GM21360 (cell line): ENCODE measurements at regions not wholly inside any gene's neighbourhood (a gene's known extent, or its start where the extent isn't known, plus 50 kb on each side); places are given as distances from the start of the nearest gene placed in this dataset.
A peak's percentile ranks its signal among the peaks of the same experiment; 100 is the strongest.
"Not testable (repeated sequence)": the region's sequence is repeated elsewhere in the genome, so short reads cannot be mapped to it uniquely, and the experiment has no call there.

Experiments used
- ATAC-seq: cut with Tn5 transposase; IDR thresholded peaks from one replicate; pipeline ENCODE4 v1.9.1; 2021; ENCODE audit warnings: mild to moderate bottlenecking, moderate library complexity; ENCODE audit not compliant: unreplicated experiment

DNA sequence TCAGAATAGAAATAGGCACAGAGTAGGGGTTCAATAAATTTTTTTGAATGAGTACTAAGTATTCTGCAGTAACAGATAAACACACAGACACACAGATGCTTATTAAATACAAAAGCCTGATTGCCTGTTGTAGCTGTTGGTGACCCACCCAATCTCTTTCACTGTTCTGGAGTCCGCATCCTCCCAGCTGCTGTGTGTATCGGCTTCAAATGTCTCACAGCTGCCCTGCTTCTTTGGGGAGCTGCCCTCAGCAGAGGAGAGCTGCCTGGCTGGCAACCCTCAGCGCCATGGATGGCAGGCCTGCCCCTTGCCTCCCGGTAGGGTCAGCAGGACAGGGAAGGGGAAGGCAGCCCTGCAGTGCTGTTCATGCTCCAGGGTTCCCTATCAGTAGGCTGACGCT is 50.5 kb upstream of the PRNP start:
- no peak for ATAC-seq

DNA sequence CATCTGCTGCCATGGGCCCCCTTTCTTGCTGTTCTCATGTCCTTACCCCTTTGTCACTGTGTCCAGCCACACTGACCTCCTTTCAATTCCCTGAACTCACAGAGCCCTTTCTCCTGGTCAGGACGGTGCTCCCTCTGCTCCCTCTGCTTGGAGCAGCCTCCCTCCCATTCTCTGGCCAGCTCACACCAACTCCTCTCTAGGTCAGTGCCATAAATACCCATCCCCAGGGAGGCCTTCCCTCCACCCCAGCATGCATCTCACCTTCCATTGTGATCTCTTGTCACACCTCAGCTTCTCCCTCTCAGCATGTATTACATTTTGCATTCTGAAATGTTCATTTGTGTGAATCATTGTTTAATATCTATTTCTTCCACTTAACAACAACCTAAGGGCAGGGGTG is 50.9 kb upstream of the PRNP start:
- no peak for ATAC-seq

DNA sequence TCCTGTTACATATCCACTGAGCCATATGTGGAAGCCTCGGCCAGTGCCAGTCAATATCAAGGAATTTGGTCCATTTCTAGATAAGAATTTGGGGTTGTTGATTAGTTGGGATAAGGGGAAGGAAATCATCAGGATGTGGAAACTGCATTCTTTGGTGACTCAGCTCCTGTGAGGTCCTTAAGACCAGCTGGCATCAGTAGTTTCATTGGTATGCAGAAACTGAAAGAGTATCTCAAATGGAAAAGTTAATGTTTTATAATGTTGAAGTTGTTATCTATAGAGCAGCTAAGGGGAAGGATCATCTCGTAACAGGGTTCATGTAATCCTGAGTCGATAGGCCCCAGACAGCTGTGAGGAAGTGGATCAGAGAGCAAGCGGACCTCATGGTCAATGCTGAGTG is 52.5 kb upstream of the PRNP start:
- ATAC-seq, result no peak

DNA sequence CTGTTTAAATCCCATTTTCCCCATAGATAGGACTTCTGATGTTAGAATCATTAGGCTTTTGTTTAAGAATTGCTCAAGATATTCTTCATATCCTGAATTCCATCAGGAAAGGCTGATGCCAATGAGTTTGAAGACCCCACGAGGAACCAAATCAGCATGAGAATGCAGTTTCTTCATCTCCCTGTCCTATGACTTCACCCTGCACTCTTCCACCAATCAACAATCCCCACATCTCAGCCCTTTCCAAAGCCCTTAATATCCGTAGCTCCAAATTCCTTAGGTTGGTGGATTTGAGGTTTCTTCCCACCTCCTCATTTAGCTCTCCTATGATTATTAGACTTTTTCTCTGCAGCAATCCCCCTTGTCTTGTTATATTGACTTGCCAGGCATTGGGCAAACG is 52.9 kb upstream of the PRNP start:
- no peak for ATAC-seq

DNA sequence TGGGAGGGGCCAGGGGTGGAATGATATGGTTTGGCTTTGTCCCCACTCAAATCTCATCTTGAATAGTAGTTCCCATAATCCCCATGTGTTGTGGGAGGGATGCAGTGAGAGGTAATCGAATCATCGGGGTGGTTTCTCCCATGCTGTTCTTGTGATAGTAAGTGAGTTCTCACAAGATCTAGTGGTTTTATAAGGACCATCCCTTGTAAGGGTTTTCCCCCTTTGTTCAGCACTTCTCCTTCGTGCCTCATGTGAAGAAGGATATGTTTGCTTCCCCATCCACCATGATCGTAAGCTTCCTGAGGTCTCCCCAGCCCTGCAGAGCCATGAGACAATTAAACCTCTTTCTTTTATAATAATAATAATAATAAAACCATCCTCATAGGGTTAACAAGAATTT is 53.4 kb upstream of the PRNP start:
- ATAC-seq, result no peak

DNA sequence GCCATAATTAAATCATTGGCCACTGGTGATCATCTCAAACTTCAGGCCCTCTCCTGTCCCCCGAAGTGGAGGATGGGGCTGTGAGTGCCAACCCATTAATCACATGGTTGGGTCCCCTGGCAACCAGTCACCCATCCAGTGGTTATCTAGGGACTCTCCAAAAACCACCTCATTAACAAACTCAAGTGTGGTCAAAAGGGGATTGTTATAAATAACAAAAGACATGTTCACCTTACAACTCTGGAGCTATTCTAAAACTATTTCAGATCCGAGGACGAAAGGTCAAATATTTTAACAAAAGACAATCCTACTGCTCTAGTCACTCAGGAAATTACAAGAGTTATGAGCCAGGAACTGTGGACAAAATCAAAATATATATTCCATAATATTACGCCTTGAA is 60.0 kb upstream of the PRNP start:
- no peak for ATAC-seq

DNA sequence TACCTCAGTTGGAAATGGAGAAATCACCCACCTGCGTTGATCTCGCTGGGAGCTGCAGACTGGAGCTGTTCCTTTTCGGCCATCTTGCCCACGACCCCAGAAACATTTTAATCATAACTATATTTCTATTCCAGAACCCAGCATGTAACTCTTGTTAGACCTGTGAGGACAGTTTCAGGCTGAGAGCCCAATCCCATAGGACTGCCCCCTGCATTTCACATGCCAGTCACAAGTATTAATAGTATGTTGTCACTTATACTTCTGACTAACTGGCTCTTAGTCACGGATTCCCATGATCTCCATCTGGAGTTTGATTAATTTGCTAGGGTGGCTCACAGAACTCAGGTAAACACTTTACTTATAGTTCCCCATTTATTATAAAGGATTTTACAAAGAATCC is 60.6 kb upstream of the PRNP start:
- ATAC-seq, result no peak

DNA sequence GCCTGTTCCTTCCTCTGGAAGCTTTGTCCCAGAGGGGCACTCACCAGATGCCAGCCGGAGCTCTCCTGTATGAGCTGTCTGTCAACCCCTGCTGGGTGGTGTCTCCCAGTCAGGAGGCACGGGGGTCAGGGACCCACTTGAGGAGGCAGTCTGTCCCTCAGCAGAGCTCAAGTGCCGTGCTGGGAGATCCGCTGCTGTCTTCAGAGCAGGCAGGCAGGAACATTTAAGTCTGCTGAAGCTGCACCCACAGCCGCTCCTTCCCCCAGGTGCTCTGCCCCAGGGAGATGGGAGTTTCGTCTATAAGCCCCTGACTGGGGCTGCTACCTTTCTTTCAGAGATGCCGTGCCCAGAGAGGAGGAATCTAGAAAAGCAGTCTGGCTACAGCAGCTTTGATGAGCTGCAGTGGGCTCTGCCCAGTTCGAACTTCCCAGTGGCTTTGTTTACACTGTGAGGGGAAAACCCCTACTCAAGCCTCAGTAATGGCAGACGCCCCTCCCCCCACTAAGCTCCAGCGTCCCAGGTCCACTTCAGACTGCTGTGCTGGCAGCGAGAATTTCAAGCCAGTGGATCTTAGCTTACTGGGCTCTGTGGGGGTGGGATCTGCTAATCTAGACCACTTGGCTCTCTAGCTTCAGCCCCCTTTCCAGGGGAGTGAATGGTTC is 61.5 kb upstream of the PRNP start:
- not testable (repeated sequence) for ATAC-seq

DNA sequence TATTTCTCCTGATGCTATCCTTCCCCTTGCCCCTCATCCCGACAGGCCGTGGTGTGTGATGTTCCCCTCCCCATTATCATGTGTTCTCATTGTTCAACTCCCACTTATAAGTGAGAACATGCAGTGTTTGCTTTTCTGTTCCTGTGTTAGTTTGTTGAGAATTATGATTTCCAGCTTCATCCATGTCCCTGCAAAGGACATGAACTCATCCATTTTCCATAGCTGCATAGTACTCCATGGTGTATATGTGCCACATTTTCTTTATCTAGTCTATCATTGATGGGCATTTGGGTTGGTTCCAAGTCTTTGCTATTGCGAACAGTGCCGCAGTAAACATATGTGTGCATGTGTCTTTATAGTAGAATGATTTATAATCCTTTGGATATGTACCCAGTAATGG is 67.1 kb upstream of the PRNP start:
- not testable (repeated sequence) for ATAC-seq

DNA sequence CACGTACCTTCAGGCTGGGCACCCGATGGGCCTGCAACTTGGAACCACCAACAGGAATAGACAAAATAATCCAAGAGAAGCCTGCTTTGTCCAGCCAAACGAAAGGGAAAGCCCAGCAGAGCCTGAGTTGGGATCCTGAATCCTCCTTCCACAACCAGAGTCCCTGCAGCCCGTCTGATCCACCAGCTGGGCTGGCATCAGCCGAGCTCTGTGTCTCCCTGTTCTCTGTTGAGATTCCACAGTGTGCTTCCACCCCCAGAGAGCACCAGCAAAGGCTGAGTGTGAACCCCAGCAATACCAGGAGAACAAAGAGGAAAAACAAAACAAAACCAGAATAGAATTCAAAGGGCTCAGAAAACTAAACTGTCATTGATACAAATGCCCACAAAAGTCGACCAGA is 68.8 kb upstream of the PRNP start:
- no peak for ATAC-seq

DNA sequence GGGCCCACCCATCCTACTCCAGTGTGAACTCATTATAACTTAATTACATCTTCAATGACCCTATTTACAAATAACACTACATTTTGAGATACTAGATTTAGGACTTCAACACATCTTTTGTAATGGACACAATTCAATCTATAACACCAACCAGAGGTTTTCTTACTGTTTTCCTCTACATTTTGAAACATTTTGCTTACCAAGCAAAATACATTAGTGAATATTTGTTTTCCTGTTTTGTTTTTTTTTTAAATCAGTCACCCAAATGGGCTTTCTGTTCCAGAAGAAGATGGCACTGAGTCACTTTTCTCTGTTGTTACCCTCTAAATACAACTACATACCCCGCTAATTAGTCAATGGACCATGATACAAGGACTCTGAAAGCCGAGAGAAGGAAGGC is 69.2 kb upstream of the PRNP start:
- ATAC-seq, result no peak

DNA sequence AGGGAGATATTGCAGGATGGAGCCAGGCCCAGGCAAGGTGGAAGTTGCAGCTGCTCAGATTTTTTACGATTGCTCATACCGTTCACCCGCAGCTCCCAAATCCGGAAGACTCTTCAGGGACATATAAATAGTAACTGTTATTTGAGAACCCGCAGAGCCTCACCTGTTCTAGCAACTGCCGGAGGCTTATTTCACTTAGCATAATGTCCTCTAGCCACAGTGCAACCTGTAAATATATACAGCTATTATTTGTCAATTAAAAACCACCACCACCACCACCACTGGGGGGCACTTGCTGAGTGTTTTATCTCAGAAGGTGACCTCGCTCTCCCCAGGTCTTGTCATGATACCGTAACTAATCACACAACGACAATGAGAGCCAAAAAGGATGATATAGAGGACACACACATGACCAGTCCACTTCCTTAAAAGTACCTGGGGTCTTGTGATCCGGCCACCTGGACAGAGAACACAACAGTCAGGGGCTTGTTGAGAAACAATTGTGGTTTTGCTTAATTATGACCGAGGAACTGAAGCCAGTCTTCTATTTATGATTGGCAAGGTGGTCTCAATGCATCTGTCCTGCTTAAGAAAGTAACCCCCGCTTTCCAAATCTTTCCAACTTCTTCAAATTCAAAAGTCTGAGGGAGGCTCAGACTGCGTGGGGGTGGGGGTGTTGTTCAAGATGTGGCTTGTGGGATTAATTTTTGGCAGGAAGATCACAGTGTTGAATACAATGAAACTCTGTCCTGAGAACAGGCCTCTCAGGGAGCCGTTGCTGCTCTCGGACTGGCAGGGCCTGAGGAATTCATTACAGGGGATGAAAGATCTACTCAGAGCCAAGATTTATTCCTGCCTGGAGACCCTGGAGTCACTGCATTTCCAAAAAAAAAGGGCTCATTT is 72.3 kb upstream of the PRNP start:
- peak; percentile 68 for ATAC-seq

DNA sequence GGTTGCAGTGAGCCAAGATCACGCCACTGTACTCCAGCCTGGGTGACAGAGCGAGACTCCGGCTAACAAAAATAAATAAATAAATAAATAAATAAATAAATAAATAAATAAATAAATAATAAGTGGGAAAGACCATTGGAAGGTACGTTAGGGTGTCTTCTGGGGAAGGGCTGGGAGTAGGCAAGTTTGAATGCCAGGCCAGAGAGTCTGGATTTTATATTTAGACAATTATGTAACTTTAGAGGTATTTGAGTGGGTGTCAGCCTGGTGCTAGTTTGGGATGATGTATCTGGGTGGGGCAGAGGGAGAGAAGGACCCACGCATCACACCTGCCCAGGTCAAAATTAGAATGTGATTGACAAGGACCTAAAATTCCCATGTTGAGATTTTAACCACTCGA is 73.1 kb upstream of the PRNP start:
- ATAC-seq, result no peak

DNA sequence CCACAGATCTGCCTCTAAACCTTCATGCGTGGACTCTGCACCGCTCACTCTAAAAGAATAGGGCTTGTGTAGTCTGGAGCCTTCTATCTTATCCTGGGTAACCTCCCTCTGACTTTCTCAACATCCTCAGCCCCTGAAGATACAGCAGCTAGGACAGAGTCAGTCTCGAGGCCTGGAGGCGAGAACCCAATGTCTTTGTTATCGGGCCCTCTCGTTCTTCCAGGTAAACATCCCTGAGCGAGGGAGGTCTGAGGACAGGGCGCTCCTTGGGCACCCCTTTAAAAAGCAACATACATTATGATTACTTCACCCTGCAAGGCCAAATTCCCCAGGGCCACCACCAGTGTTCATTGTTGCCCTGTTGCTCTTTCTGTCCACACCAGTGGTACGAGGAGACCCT is 75.4 kb upstream of the PRNP start:
- no peak for ATAC-seq

DNA sequence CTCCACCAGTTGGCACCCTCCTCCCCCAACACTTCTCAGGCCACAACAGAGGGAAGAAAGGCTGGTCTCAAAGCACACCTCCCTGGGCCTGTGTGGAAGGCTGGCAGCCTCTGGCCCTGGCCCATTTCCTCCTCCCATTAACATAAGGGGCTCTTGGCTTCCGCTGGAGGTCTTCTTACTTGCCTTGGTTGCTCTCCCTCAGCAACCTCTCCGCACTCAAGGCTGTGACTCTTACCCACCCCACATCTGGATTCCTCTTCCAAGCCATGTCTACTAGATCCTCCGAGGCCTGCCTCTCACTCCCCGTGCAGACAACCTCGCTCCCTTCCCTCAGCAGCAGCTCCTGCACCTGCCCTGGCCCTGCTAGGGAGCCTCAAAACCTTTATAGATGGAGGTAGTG is 76.7 kb upstream of the PRNP start:
- ATAC-seq, result no peak

DNA sequence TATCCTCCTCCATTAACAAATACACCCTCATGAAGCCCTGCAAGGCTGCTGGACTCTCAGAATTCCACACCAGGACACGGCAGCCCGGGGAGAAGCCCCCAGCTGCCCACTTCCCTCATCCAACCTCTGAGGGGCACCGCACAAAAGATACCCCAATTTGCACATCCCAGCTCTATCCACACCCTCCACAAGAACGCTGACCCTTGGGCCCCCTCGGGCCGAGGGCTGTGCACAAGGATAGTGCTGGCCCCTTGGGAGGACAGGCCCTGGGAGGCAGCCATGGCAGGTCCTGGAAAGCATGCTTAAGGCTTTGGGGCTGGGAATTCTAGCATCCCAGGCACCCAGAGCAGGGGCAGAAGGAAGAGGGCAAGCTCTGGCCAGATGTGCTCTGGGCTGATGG is 77.4 kb upstream of the PRNP start:
- ATAC-seq, result no peak

DNA sequence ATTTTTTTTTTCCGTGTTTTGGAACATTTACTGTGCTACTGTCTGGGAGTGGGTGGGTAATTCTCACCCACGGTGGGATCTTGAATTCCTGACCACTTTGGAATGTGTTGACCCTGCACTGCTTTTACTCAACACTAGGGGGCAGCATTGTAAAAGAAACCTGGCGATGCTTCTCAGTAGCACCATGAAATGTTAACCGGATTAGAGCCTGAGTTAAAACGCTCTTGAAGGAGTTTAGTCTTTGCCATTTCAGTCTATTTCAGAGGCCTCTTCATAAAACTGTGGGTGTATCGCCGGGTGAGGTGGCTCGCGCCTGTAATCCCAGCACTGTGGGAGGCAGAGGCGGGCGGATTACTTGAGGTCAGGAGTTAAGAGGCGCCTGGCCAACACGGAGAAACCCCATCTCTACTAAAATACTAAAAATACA is 79.0 kb upstream of the PRNP start:
- ATAC-seq, result no peak

DNA sequence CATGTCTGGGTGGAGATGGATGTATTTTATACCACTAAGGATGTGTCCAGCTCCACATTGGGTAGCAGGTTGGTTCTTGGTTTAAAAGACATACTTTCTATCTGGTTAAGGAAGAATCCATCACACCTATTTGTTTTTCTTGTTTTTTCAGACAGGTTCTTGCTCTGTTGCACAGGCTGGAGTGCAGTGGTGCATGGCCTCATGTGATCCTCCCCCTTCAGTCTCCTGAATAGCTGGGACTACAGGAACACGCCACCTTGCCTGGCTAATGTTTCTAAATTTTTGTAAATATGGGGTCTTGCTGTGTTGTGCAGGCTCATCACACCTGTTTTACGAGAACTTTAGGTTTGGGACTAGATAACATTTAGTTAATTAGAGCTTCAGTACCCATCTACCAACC is 80.2 kb upstream of the PRNP start:
- ATAC-seq, result no peak

DNA sequence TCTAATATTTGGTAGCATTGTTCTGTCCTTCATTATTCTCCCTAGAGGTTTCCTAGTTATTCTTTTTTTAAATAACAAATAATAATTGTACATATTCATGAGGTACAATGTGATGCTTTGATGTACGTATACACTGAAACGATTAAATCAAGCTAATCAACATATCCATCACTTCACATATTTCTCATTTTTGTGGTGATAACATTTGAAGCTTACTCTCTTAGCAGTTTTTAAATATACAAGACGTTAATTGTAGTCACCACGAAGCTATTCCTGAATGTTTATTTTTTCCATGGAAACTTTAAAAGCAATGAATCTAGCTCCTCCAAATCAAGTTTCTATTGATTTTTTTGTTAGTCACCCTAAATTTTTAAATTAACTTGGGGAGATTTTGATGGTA is 81.1 kb upstream of the PRNP start:
- no peak for ATAC-seq

DNA sequence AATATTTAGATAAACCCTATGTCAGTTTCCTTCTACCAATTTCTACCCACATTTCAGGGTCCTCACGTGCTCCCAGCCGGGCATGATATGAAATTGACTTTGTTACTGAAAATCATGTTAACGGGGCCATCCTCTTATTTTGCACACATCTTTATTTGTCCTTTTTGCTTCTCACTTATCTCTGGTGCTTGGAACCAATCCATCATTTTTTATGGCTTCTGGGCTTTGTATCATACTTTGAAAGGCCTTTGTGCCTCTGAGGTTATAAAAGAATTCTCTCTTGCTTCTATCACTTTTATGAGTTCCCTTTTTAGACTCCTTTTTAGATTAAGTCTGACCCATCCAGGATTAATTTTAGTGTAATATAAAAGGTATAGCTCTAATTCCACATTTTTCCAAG is 81.7 kb upstream of the PRNP start:
- ATAC-seq, result no peak

DNA sequence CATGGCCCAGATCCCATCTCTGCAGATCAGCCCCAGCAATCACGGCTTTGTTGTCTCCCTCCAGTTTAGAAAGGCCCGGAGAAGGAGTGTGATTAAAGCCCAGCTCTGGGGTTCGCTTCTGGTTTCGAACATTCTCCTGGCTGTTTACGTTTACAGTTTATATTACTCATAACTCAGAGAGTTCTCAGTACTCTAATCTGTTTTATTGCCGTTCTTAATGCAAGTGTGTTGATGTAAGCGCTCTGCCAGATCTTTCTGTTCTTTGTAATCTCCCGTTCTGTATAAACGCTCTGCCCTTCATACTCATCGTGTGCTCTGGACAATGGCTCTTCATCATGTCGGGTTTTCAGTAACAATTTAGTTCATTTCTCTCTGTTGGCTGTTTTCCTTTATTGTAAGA is 82.5 kb upstream of the PRNP start:
- ATAC-seq, result no peak

DNA sequence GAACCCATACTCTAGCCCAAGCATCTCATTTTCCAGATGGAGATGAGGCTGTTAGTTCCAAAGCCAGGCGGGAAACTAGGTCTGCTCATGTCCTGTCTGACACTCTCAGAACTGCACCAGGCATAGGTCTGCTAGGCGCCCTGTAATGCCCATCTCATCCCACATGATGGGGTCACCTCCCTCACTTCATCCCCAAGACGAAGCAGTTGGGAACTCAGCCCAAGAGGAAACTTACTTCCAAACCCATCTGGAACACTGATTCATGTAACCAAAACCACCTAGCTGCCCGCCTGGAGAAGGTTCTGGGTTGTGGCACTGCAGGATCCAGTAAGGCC is 84.0 kb upstream of the PRNP start:
- no peak for ATAC-seq
